Lung (tissue), 11 donors: ENCODE measurements at regions not wholly inside any gene's neighbourhood (a gene's known extent, or its start where the extent isn't known, plus 50 kb on each side); places are given as distances from the start of the nearest gene placed in this dataset.
"Not testable (repeated sequence)": the region's sequence is repeated elsewhere in the genome, so short reads cannot be mapped to it uniquely, and the experiment has no call there.

ENCODE experiments used
- ATAC-seq: fragments of 200-7000 bp; cut with Tn5 transposase; one replicate; pipeline ENCODE4 v1.9.1; 2020; ENCODE audit warnings: moderate number of reproducible peaks; ENCODE audit not compliant: insufficient read depth, low FRiP score
- DNase-seq, 3 donors: peaks; one replicate each; pipeline ENCODE4 v3.0.0-alpha.2; 2013 to 2017
- H3K27ac ChIP-seq, 2 donors: one replicate each; pipeline ENCODE4 v1.5.1; 2013; ENCODE audit warnings: mild to moderate bottlenecking in 2 of 2, moderate library complexity in 2 of 2, control low read depth in 1 of 2, inconsistent platforms in 1 of 2, low read depth in 1 of 2, low read length in 1 of 2
- H3K27me3 ChIP-seq, 3 donors: one replicate each; pipeline ENCODE4 v1.5.1; 2013; ENCODE audit warnings: low read length in 2 of 3; ENCODE audit not compliant: control insufficient read depth in 3 of 3, insufficient read depth in 3 of 3
- H3K36me3 ChIP-seq, 4 donors: one replicate each; pipeline ENCODE4 v1.5.1; 2013; ENCODE audit warnings: low read length in 4 of 4, mild to moderate bottlenecking in 1 of 4, moderate library complexity in 1 of 4; ENCODE audit not compliant: control insufficient read depth in 4 of 4, insufficient read depth in 4 of 4
- H3K4me1 ChIP-seq, 5 donors: one replicate each; pipeline ENCODE4 v1.5.1; 2013; ENCODE audit warnings: low read length in 5 of 5, mild to moderate bottlenecking in 2 of 5, moderate library complexity in 1 of 5; ENCODE audit not compliant: control insufficient read depth in 5 of 5, insufficient read depth in 5 of 5
- H3K4me3 ChIP-seq: one replicate; pipeline ENCODE4 v1.5.1; 2013; ENCODE audit warnings: mild to moderate bottlenecking, control low read depth, moderate library complexity
- H3K9ac ChIP-seq, 2 donors: one replicate each; pipeline ENCODE4 v1.5.1; 2013; ENCODE audit warnings: low read length in 2 of 2, control low read depth in 1 of 2; ENCODE audit not compliant: insufficient read depth in 1 of 2
- H3K9me3 ChIP-seq, 4 donors: one replicate each; pipeline ENCODE4 v1.5.1; 2013; ENCODE audit warnings: low read length in 3 of 4, mild to moderate bottlenecking in 1 of 4, moderate library complexity in 1 of 4; ENCODE audit not compliant: control insufficient read depth in 4 of 4, insufficient read depth in 3 of 4
- WGBS, 2 donors: extraction: QIAGEN DNeasy Blood & Tissue Kit; methylation state at CpG; one replicate each; pipeline ENCODE4 v1.1.7; 2013; 5-methylcytosine and 5-hydroxymethylcytosine counted together
- TF ChIP-seq, protein P1 (sequence below): IDR thresholded peaks from 2 replicates; pipeline ENCODE4 v1.5.1; 2012; ENCODE audit warnings: mild to moderate bottlenecking; ENCODE audit errors: control extremely low read depth, extremely low read depth
- donor health status: control.
- donor health status: control.
- donor health status: Bipolar disorder and iron deficiency.
- donor health status: healthy.
- donor health status: DM: yes; HTN: yes; CAD: no.

DNA sequence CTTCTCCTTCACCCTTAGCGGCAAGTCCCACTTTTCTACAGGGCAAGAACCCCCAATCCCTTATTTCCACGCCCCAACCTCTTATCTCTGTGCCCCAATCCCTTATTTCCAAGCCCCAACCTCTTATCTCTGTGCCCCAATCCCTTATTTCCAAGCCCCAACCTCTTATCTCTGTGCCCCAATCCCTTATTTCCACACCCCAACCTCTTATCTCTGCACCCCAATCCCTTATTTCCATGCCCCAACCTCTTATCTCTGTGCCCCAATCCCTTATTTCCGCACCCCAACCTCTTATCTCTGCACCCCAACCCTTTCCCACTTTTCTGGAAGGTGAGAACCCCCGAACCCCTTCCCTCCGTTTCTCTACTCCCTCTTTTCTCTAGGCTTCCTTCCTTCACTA is 116.1 kb upstream of the GJE1 start:
- not testable (repeated sequence) for ATAC-seq, DNase-seq, H3K27ac ChIP-seq, H3K27me3 ChIP-seq, H3K4me1 ChIP-seq, H3K9me3 ChIP-seq, H3K9ac ChIP-seq, H3K36me3 ChIP-seq, H3K4me3 ChIP-seq
- WGBS, 2 donors = 77 to 84% methylated on average over 4 to 5 of the region's 5 CpGs

DNA sequence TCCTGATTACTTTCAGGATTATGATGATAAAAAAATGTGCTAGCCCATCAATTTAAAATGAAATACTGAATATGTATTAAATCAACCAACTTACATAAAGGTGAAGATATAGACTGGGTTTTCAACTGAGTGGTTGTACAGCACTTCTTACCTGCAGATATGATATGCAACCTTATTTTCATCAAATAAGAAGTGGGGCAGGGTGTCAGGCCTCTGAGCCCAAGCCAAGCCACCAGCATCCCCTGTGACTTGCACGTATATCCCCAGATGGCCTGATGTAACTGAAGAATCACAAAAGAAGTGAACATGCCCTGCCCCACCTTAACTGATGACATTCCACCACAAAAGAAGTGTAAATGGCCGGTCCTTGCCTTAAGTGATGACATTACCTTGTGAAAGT is 117.3 kb upstream of the GJE1 start:
- not testable (repeated sequence) for H3K36me3 ChIP-seq, H3K9ac ChIP-seq, DNase-seq, H3K4me1 ChIP-seq, H3K9me3 ChIP-seq, H3K27me3 ChIP-seq, H3K27ac ChIP-seq, ATAC-seq, H3K4me3 ChIP-seq
- WGBS, 2 donors = 65 to 73% methylated on average over 1 to 2 of the region's 2 CpGs

DNA sequence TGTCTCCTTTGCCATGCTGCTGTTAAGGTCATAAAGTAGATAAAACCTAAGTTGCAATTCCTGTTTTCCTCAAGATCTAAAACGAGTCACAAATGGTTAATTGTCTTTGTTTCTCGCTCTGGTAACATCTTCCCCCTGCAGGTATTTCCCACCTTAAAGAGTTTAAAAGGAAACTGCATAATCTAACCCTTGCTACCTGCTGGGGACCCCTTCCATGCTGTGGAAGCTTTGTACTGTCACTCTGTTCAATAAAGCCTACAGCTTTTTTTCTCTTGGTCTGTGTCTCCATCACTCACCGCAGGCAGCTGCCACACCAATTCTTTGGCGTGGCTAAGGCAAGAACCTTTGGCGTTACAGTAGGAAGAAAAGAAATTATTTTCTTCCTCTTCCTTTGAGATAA is 117.7 kb upstream of the GJE1 start:
- Histone ChIP-seq H3K36me3 (no peaks in the 10 kb centered on the region), H3K27ac (no peak overlapping the region), H3K27me3 (no peaks in the 10 kb centered on the region), H3K4me3 (no peak overlapping the region), H3K9me3 (no peaks in the 10 kb centered on the region), H3K9ac (no peak overlapping the region), H3K4me1 (peaks cover 0 to 3% (median 0%) of the 10 kb centered on the region in 5 donors)
- 25 to 27% methylated on average over 5 of the region's 5 CpGs for WGBS, 2 donors
- TF ChIP-seq, protein P1, sequence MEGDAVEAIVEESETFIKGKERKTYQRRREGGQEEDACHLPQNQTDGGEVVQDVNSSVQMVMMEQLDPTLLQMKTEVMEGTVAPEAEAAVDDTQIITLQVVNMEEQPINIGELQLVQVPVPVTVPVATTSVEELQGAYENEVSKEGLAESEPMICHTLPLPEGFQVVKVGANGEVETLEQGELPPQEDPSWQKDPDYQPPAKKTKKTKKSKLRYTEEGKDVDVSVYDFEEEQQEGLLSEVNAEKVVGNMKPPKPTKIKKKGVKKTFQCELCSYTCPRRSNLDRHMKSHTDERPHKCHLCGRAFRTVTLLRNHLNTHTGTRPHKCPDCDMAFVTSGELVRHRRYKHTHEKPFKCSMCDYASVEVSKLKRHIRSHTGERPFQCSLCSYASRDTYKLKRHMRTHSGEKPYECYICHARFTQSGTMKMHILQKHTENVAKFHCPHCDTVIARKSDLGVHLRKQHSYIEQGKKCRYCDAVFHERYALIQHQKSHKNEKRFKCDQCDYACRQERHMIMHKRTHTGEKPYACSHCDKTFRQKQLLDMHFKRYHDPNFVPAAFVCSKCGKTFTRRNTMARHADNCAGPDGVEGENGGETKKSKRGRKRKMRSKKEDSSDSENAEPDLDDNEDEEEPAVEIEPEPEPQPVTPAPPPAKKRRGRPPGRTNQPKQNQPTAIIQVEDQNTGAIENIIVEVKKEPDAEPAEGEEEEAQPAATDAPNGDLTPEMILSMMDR = no peak
- no peak for DNase-seq
- no peak for ATAC-seq

DNA sequence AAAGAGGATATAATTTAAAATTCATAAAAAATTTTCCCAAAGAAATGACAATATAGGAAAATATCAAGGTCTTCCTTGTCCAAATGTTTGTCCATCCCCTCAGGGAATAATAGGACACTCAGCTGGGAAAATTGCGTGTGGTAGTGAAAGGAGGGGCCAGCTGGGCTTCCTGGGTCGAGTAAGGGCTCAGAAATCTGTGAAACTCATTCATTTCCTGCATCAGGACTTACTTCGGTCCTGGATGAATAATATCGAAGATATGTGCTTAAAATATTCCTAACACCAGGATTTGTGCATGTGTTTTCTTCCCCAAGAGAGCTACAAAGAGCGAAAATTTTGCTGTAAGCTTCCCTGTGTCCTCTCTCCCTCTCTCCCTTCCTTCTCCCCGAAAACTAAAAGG is 118.2 kb upstream of the GJE1 start:
- Histone ChIP-seq H3K27ac (no peak overlapping the region), H3K4me3 (no peak overlapping the region), H3K9me3 (no peaks in the 10 kb centered on the region), H3K9ac (no peak overlapping the region), H3K36me3 (no peaks in the 10 kb centered on the region), H3K4me1 (peaks cover 0 to 3% (median 0%) of the 10 kb centered on the region in 5 donors), H3K27me3 (no peaks in the 10 kb centered on the region)
- 24 to 25% methylated on average over 6 of the region's 6 CpGs for WGBS, 2 donors
- ATAC-seq (no peak), DNase-seq (no peak)
- TF ChIP-seq, protein P1 = no peak
